ENCODE measurements at regions not wholly inside any gene's neighbourhood (a gene's known extent, or its start where the extent isn't known, plus 50 kb on each side); places are given as distances from the start of the nearest gene placed in this dataset.

- TF ChIP-seq CTCF (IDR thresholded peaks at IDR 0.05): no peak
- no peak for TF ChIP-seq POLR2A (IDR thresholded peaks at IDR 0.05)
Measured at GRCh38 chr12:74732826-74733225, 195.2 kb downstream of the ATXN7L3B start.
